Endothelial cell of umbilical vein (primary cell): ENCODE measurements at regions not wholly inside any gene's neighbourhood (a gene's known extent, or its start where the extent isn't known, plus 50 kb on each side); places are given as distances from the start of the nearest gene placed in this dataset.

ENCODE experiments used
- CTCF ChIP-seq, 2 donors: IDR thresholded peaks; 1 replicate in 1 of 2; 2 replicates in 1 of 2; pipeline ENCODE4 v1.5.1; 2011; ENCODE audit warnings: low read length in 2 of 2, mild to moderate bottlenecking in 2 of 2, moderate library complexity in 2 of 2, control low read depth in 1 of 2, inconsistent platforms in 1 of 2, low read depth in 1 of 2; ENCODE audit not compliant: insufficient read depth in 1 of 2; ENCODE audit errors: extremely low read depth in 1 of 2
- EZH2 ChIP-seq: IDR thresholded peaks from 2 replicates; pipeline ENCODE4 v1.6.1; 2012; ENCODE audit warnings: borderline replicate concordance, low read depth, mild to moderate bottlenecking, moderate library complexity, low read length, inconsistent platforms; ENCODE audit not compliant: severe bottlenecking
- GATA2 ChIP-seq: IDR thresholded peaks from 2 replicates; pipeline ENCODE4 v1.7.0; 2011; ENCODE audit warnings: low read depth, mild to moderate bottlenecking, moderate library complexity, mixed read lengths, low read length; ENCODE audit not compliant: insufficient read length, insufficient read depth
- JUN ChIP-seq: IDR thresholded peaks from 2 replicates; pipeline ENCODE4 v1.6.1; 2011; ENCODE audit warnings: borderline replicate concordance, low read depth; ENCODE audit not compliant: insufficient read length, insufficient read depth
- MYC ChIP-seq: IDR thresholded peaks from one replicate; pipeline ENCODE4 v1.6.1; 2011; ENCODE audit warnings: mild to moderate bottlenecking, low read depth, low read length
- POLR2A ChIP-seq: IDR thresholded peaks from 2 replicates; pipeline ENCODE4 v1.6.1; 2012; ENCODE audit warnings: low read depth, mild to moderate bottlenecking, control low read depth, low read length
- POLR2AphosphoS5 ChIP-seq: IDR thresholded peaks from 2 replicates; pipeline ENCODE4 v1.6.1; 2012; ENCODE audit warnings: low read depth, mild to moderate bottlenecking, control low read depth, low read length, moderate library complexity; ENCODE audit not compliant: insufficient read depth

GRCh38 chr14:62364800-62365280, 602.6 kb downstream of the SNAPC1 start:
- no peak for TF ChIP-seq POLR2AphosphoS5
- no peak for TF ChIP-seq CTCF (IDR thresholded peaks at IDR 0.05; ENCODE audit: extremely low read depth in 1 of 2, insufficient read depth in 1 of 2, low read depth in 1 of 2, low read length in 2 of 2)
- TF ChIP-seq JUN: no peak
- TF ChIP-seq POLR2A: no peak
- TF ChIP-seq EZH2: no peak
- no peak for TF ChIP-seq MYC
- TF ChIP-seq GATA2: no peak
